NCI-H748 (cell line): ENCODE measurements at regions not wholly inside any gene's neighbourhood (a gene's known extent, or its start where the extent isn't known, plus 50 kb on each side); places are given as distances from the start of the nearest gene placed in this dataset.
A peak's percentile ranks its signal among the peaks of the same experiment; 100 is the strongest.

Experiments
- DNase-seq: peaks from one replicate; lab custom pipeline; 2025; ENCODE audit not compliant: unreplicated experiment; lab: John Stamatoyannopoulos, UW

DNA sequence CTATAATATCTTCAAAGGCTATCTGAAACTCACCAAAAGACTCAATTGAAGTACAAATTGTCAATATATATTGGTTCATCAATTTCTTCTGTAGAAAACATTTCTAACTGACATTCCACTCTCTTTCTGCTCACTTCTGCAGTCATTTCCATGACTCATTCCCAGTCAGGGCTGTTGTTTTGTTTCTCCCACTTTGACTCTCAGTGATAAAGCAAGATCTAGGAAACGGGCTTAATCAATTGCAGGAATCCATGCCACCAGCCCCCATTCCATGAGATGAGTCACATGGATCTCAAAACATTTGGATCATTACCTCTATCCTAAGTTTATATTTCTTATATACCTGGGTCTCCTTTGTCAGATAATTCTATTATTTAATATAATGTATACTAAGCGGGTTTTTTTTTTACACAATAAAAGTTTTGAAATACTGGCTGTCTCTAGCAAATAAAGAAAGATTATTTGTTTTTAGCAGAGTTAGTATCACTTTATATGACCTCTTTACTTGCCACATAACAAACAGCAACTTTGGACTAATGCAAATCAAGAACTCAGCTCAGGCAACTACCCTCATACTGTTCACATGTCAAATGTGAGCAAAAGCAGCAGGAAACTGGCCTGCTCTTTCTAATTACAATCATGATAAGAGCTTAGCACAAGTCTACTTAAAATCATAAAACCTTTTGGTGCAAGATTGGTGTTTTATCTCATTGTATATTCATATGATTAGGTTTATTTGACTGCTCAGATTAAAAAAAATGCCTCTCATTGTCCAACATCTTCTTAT, 251.1 kb upstream of the PIK3C3 start:
- no peak for DNase-seq

DNA sequence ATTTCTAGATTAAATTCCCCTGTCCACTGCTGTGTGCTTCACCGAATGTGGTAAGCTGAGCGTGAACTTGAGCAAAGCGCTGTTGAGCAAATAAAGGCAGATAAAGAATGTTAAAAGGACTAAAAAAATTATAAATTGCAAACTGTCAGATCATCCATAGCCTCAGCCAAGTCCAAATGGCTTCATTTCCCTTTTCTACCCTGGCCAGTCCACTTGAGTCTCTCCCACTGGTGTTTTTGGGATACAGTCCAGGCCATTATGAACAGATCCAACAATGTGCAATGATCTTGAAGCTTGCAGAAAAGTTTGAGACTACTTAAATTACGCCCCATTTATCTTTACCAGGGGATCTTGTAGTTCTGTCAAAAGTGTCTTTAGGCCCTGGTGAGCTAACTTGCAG, 254.6 kb upstream of the PIK3C3 start:
- no peak for DNase-seq

DNA sequence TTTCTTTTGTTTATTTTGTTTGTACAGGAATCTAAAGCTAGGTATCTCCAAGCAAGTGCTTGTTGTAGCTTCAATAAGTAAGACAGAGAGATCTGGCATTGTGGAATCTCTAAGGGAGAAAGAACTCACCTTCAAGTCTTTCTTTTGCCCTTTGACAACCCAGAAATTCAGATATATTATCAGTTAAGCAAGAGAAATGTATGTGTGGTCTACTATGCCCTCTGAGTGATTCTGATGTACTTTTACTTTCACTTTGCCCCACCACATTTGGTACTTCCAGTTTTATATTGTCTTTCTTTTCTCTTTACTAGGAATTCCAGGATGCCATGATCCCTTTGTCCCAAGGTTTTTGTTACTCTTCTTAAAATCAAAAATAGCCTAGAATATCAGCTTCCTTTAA, 259.6 kb upstream of the PIK3C3 start:
- DNase-seq = peak; percentile 24

DNA sequence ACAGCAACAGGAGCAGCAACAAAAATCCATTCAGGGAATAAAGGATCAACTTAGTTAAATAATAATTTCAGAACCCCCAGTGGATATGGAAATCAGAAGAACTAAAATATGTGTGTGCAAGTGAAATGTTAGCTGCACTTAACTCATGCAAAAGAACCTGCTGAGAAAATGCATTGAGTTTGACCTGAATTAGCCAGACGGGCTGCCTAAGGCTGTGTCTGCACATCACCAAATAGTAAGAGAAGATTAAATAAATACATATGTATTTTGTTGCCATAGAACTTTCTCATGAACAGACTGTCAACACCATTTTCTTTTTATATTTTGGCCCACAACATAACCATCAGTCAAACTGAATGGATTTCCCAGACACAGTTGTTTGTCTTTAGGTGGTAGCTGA, 262.0 kb upstream of the PIK3C3 start:
- DNase-seq = peak; percentile 85

DNA sequence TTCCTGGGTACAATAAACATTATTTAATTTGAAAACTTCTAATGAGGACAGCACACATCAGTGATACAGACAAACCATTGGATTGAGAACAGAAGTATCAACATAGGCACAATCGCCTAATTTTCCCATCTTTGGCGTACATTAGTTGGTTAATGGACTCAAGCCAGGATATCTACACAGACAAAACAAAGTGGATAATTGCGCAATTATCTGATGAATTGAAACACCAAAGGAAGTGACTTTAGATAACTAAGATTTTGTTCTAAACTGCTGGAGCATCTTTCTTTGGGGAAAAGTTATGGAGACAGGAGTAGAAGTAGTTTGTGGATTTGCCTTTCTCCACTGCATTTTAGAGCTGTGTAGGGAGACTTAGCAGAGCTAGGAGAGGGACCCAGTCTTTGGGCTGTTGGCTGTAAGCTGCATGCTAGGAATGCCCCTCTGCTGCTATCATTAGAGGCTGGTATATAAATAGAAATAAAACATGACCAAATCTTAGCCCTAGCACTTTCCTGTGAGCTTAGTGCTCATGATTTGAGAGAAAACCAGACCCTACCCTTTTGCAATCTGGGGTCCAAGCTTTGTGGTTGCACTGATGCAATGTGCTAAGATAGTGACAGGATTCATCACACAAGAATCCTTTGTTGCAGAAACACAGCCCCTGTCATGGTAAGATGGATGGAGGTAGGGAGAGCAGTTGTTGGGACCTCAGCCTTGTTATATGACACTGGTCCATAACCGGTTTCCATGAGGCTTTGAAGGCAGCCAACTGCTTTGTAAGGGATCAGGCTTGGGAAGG, 264.5 kb upstream of the PIK3C3 start:
- DNase-seq = peak; percentile 90

DNA sequence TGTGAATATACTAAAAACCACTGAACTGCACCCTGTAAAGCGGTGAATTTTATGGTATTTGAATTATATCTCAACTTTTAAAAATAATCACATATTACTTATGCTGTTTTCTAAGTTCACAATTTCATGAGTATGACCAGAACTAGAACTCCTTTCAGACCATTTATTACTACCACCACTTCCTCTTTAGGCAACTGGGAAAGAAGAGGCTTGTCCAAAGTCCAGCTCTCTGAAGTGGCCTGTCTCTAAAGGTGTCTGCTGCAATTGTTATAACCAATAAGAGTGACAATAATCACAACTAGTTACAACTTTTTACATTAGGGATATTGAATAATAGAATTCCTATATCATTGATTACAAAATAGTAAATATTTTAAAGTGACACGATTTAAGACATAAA, 267.9 kb upstream of the PIK3C3 start:
- DNase-seq = no peak

DNA sequence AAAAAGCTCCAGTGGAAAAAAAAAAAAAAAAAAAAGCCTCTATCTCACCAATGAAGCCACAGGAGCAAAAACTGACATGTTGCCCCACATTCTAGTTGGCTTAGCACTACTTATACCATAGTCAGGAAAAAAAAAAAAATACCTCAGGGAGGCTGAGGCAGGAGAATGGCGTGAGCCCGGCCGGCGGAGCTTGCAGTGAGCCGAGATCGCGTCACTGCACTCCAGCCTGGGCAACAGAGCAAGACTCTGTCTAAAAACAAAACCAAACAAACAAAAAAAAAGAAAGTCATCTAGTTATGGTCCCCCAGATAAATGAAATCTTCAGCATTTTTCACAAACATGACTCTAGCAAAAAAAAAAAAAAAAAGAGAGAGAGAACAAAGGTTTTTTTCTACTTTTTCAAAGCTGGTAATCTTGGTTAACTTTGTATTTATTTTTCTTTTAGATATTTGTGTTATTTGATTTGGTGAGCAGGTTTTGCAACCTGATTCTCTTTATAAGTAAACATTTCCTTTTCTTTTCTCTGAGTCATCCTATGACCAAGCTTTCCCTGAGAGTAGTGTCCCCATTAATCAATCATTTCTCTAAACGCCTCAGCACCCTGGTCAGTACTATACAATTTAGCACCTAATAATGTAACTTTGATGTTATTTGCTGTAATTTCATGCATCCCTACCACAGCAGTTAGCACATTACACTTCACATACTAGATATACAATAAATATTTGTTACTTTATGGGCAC, 273.7 kb upstream of the PIK3C3 start:
- peak; percentile 24 for DNase-seq

DNA sequence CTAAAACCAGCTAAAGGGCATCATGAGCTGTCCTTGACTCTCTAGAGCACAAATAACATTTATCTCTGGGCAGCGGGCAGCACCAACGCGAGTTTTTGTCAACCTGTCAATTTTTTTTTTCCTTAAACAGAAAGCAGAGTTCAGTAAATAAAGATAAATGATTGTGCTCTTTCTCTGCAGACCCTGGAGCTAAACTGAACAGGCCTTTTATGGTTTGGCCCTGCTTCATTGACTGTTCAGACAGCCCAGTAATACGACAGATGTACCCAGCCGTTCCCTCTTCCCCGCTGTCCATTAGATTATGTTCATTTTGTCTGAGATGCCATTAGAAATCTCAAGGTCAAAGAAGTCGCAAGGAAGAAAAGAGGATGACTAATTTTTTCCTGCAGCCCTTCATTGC, 280.5 kb upstream of the PIK3C3 start:
- DNase-seq = no peak

DNA sequence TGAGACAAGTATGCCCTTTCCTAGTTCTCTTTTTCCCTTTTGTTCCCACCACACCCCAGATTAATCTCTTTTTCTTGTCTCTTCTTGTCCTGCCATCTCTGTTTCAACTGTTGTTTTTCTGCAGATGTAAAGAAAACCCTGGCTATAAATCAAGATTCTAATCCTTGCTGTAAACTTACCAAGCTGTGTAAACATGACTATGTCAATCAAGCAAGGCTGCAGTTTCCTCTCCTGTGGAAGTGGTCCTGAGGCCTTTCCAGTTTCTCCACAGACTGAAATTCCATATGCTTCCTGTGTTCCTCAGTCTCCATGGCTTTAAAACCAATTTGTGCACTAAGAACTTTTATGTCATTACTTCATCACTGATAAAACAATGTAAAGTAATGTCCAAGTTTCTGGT, 288.8 kb upstream of the PIK3C3 start:
- peak; percentile 95 for DNase-seq

DNA sequence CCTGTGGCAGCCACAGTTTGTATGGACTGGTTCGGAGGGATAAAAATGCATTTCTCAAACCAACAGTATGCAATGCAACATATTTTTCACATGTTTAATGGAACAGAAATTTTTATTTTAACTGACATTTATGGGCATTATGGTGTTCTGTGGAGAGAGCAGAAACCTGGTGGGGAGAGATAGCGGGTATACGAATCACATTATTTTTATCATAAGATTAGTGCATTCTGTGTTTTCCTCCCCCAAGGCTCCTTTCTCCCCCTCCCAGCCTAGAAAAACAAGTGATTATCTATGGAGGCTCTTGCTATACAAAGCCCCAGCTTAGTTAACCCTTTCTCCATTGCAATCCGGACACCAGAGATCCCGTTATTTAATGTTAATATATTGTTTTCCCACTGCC, 289.8 kb upstream of the PIK3C3 start:
- DNase-seq = peak; percentile 37

DNA sequence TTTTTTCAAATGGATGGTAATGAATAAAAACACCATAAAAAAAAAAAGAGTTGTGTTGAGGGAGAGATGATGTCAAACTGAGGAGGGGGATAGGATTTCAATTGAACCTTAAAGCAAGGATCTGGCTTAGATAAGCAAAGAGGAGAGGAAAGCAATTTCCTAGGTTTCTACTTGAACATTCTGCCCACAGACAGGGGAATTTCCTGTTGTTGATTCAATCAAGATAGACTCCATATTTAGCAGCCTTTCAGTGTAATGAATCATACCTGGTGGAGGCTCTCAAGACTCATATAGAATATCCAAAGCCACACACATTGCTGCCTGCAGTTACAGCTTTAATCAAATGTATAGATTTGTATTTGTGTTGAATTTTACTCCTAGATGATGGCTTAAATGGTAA, 294.4 kb upstream of the PIK3C3 start:
- peak; percentile 16 for DNase-seq

DNA sequence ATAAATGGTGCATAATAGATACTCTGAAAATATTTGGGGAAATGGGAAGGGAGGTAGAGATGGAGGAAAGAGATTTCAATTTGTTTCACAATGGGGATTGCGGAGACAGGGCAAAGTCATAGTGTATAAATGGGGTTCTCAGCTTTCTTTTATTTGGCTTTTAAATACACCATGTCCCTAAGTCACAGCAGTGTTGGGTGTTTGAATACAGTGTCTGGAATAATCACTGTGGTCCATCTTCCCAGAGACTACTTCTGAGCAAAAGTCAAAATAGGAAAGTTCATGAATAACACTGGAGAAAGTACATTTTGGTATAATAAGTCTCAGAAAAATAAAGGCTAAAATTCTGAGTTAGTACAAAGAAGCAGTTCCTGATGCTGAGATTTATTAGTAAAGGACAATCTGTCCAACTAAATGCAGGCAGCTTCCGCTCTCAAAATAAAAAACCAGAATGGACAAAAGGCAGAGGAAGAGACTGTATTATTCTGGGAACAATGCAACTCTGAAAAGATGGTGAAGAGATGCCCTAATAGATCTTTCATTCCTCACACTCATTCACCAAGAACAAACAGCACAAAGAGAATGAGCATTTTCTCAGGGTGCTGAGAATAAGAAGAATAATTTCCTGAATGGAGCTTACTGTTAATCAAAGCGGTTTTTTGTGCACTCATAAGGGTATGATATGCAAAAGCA, 295.4 kb upstream of the PIK3C3 start:
- no peak for DNase-seq

DNA sequence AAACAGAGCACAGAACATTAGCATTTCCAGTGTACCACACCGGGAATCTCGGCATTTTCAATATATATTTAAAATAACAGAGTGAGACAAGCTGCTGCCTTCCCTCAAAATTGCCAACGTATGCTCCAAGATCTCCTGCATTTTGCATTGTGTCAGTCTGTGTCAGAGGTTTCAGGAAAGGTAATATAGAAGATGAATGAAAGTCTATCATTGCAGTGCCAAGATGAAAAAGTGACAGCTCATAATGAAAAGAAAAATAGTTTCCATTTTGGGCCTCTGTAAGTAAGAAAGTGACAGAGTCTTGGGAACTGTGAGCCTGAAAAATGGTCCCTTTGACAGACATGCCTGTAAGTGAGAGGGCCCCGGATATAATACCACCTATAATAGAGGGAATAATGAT, 297.8 kb upstream of the PIK3C3 start:
- no peak for DNase-seq

DNA sequence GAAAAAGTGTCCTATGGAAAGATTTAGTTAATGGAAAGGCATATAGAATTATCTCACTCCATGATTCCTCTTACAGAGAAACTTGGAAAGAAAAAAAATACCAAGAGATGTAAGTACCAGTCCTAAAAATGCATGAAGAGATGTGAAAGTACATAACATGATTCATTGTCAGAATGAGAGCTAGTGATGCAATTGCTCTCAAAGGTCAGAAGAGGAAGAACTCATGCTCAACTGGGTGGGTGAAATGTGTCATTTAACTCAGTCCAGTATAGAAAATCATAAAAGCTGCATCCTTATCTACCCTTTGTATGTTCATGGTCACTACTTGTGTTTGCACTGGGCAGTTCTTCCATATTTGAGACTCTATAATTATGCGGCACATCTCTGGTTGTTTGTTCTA, 300.0 kb upstream of the PIK3C3 start:
- peak; percentile 92 for DNase-seq

DNA sequence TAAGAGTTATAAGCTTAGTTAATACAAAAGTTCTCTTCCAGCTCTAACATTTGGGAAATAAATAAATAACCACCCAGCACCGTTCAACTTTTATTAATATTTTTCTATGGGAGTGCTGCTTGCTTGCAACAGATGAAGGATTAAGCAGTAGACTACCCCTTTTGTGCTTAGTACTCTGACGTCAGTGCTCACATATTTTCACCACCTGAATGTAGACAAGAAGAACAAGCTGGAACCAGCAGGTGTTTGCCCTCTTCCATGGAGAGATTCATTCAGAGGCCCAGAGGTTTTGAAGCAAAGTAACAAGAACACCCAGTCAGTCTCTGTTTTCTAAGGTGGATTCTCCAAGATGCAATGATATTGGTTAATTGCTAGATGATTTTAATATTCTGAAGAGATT, 307.1 kb upstream of the PIK3C3 start:
- no peak for DNase-seq

DNA sequence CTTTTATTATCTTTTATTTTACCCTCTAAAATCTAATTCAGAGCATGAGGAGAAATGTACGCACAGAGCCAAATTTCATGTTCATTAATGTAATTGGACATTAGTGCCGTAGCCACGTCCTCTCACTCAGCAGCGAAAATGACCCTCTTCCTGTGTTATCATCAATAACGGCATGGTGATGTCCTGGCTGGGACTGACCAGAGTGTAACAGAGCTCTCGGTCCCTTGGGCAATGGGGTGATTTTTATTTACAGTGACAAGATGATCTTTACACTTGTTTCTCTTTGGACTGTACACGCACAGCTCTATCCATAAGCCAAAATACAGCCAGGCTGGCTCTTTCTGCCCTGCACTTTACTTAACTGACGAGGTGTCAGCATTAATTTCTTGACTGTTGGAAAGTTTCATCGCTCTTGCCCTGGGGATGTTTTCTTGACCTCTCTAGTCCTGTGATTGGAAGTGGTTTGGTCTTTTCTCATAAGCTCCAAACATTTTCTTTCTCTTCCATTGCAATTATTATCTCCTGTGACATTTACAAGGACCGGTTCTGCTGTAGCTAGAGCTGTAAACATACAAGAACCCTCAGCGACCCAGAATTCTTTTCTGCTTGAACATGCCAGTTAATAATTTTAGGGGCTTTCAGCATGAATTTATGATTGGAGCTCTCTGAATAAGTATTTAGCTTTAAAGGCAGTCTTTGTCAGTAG, 308.0 kb upstream of the PIK3C3 start:
- DNase-seq = peak; percentile 66

DNA sequence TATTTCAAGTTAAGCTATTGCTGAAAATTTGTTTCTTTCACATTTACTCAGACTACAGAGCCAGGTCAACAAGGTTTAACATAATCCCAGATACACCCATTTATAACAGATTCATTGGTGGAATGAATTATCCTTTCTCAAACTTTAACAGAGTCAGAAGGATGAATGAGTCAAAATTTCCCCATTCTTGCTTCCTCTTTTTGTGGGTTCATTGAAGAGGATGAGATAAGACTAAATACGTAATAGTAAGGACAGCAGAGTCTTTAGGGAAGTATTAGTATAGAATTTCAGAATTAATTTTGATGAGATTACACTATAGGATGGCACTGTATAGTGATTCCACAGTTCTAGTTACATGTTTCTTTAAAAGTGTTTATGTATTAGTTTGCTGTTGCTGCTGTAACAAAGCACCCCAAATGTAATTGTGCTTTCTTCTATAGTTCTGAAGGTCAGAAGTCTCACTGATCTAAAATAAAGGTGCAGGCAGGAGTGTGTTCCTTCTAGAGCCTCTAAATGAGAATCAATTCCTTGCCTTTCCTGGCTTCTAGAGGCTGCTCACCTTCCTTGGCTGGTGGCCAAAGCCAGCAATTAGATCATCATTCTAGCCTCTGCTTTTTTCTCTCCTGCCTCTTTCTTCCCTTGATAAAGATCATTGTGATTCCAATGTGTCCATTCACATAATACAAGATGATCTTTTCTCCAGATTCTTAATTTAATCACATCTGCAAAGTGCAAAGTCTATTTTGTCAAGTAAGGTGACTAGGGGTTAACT, 309.3 kb upstream of the PIK3C3 start:
- DNase-seq = peak; percentile 88

DNA sequence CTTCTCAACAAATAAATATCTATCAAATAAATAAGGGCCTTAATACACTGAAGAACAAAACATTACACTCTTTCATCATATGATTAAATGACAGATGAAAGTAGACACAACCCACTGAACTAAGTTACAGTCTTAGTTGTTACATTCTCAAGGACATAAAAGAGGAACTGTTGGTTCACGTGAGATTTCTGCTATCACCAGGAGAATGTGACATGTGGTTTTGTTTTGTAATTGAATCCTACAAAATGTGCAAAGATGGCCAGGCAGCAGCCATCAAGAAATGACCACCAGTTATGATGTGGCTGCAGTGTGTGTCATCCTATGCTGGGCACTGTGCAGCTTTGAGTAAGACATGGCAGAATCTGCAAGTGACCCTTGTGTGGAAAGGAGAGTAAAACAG, 310.6 kb upstream of the PIK3C3 start:
- DNase-seq = no peak

DNA sequence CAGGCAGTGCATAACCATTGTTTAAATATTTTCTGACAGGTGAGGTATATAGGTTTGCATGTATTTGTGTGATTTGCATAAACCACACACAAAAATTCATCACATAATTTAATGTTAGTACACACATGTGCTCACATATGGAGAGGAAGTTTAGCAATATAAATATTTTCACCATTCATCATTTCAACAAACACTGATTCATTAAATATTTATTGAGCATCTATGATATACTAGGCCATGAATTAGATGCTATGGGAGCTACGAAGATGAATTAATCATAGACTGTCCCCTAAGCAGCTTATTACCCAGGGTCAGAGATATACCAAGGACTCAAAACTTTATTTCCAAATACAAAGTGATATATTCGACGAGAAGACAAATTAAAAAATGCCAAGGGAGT, 311.6 kb upstream of the PIK3C3 start:
- no peak for DNase-seq

DNA sequence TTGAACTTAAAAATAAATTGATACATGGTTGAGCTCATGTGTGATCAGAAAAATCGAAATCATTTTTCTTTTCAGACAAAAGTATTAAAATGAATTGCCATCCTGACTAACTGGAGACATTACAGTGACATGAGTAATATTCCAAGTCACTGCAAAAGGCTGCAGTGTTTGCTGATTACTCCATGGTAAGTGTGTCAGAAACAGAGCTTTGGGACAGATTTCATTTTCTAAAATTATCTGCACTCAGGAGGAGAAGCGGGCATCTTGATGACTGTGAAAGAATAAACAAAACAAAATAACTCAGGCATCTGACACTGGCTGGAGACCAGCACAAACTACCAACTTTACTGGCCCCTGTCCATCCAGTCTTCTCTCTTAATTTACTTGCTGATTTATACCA, 312.3 kb upstream of the PIK3C3 start:
- DNase-seq = no peak
